Neural progenitor cell (in vitro differentiated cells): ENCODE measurements at regions not wholly inside any gene's neighbourhood (a gene's known extent, or its start where the extent isn't known, plus 50 kb on each side); places are given as distances from the start of the nearest gene placed in this dataset.

Experiments used
- EZH2 ChIP-seq: fragments of 200-600 bp; sonication (generic); IDR thresholded peaks from 2 replicates; pipeline ENCODE4 v1.6.1; 2017; ENCODE audit warnings: antibody characterized with exemption, mild to moderate bottlenecking, moderate library complexity
- TF ChIP-seq, protein P1 (sequence below): fragments of 200-600 bp; sonication (generic); IDR thresholded peaks from 2 replicates; pipeline ENCODE4 v1.5.1; 2017; ENCODE audit warnings: antibody characterized with exemption, mild to moderate bottlenecking

DNA sequence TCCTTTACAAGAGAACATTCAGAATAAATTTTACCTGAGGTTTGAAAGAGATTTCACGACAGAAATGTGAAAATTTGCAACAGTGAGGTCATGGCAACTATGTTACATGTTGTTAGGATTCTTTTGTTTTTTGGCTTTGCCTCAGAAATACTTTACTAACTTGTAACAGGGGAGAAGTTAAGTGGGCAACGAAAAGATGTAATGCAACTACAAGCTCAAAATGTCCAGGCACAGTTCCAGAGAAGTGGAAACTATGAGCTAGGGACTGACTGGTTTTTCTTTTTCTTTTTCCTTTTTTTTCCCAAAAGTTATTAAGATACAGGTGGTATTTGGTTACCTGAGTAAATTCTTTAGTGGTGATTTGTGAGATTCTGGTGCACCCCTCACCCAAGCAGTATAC, 111.5 kb upstream of the PPP2R3A start:
- TF ChIP-seq, protein P1, sequence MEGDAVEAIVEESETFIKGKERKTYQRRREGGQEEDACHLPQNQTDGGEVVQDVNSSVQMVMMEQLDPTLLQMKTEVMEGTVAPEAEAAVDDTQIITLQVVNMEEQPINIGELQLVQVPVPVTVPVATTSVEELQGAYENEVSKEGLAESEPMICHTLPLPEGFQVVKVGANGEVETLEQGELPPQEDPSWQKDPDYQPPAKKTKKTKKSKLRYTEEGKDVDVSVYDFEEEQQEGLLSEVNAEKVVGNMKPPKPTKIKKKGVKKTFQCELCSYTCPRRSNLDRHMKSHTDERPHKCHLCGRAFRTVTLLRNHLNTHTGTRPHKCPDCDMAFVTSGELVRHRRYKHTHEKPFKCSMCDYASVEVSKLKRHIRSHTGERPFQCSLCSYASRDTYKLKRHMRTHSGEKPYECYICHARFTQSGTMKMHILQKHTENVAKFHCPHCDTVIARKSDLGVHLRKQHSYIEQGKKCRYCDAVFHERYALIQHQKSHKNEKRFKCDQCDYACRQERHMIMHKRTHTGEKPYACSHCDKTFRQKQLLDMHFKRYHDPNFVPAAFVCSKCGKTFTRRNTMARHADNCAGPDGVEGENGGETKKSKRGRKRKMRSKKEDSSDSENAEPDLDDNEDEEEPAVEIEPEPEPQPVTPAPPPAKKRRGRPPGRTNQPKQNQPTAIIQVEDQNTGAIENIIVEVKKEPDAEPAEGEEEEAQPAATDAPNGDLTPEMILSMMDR: no peak
- no peak for TF ChIP-seq EZH2
